KMS-11 (cell line): ENCODE measurements at regions not wholly inside any gene's neighbourhood (a gene's known extent, or its start where the extent isn't known, plus 50 kb on each side); places are given as distances from the start of the nearest gene placed in this dataset.

Experiments used
- H2AFZ ChIP-seq: fragments of 200-600 bp; sonication (generic); 2 replicates; pipeline ENCODE4 v1.6.1; 2016; ENCODE audit warnings: antibody characterized with exemption, mixed run types, low read depth
- H3K27ac ChIP-seq: fragments of 200-600 bp; sonication (generic); 2 replicates; pipeline ENCODE4 v1.6.1; 2016; ENCODE audit warnings: mild to moderate bottlenecking, mixed run types
- H3K27me3 ChIP-seq: fragments of 200-600 bp; sonication (generic); 2 replicates; pipeline ENCODE4 v1.6.1; 2017; ENCODE audit warnings: mild to moderate bottlenecking, low read depth, mixed run types, moderate library complexity; ENCODE audit not compliant: insufficient read depth
- H3K36me3 ChIP-seq: fragments of 200-600 bp; sonication (generic); 2 replicates; pipeline ENCODE4 v1.6.1; 2017; ENCODE audit warnings: mild to moderate bottlenecking, mixed run types; ENCODE audit not compliant: insufficient read depth
- H3K4me1 ChIP-seq: fragments of 200-600 bp; sonication (generic); 2 replicates; pipeline ENCODE4 v1.6.1; 2016; ENCODE audit warnings: mild to moderate bottlenecking, low read depth, mixed run types; ENCODE audit not compliant: poor library complexity, severe bottlenecking
- H3K4me2 ChIP-seq: fragments of 200-600 bp; sonication (generic); 2 replicates; pipeline ENCODE4 v1.7.0; 2016; ENCODE audit warnings: mild to moderate bottlenecking, mixed run types
- H3K4me3 ChIP-seq: fragments of 200-600 bp; sonication (generic); IDR thresholded peaks from 2 replicates; pipeline ENCODE4 v1.6.1; 2017; ENCODE audit warnings: low read depth, low read length, mixed read lengths; ENCODE audit not compliant: insufficient read depth
- H3K79me2 ChIP-seq: fragments of 200-600 bp; sonication (generic); 2 replicates; pipeline ENCODE4 v1.6.1; 2016; ENCODE audit warnings: low read depth, mixed run types; ENCODE audit not compliant: insufficient read depth
- H3K9ac ChIP-seq: fragments of 200-600 bp; sonication (generic); 2 replicates; pipeline ENCODE4 v1.6.1; 2016; ENCODE audit warnings: mild to moderate bottlenecking, mixed run types
- H4K20me1 ChIP-seq: fragments of 200-600 bp; sonication (generic); 2 replicates; pipeline ENCODE4 v1.6.1; 2016; ENCODE audit warnings: mild to moderate bottlenecking, mixed run types; ENCODE audit not compliant: insufficient read depth
- CTCF ChIP-seq: fragments of 200-600 bp; sonication (generic); conservative IDR thresholded peaks from 2 replicates; pipeline ENCODE4 v1.6.1; 2017; ENCODE audit warnings: low read depth, mild to moderate bottlenecking, antibody characterized with exemption, low read length, moderate library complexity, mixed read lengths

- no peak overlapping the region for H3K4me3 ChIP-seq
Observed at GRCh38 chr3:106029954-106030626, 161.3 kb upstream of the CBLB start.

GRCh38 chr3:106030627-106030963, 161.8 kb upstream of the CBLB start:
- Histone ChIP-seq H3K79me2 (no peaks in the 10 kb centered on the region), H3K4me1 (no peaks in the 10 kb centered on the region), H4K20me1 (no peaks in the 10 kb centered on the region), H3K4me3 (no peak overlapping the region), H3K9ac (no peak overlapping the region), H3K27me3 (no peaks in the 10 kb centered on the region), H2AFZ (no peak overlapping the region), H3K36me3 (no peaks in the 10 kb centered on the region), H3K27ac (no peak overlapping the region), H3K4me2 (no peak overlapping the region)
- no peak for TF ChIP-seq CTCF

More at GRCh38 chr3:106029954-106030626, 161.3 kb upstream of the CBLB start:
- Histone ChIP-seq H2AFZ (no peak overlapping the region), H3K9ac (no peak overlapping the region), H3K4me2 (no peak overlapping the region), H3K79me2 (no peaks in the 10 kb centered on the region), H3K4me1 (no peaks in the 10 kb centered on the region), H3K27me3 (no peaks in the 10 kb centered on the region), H3K27ac (no peak overlapping the region), H3K36me3 (no peaks in the 10 kb centered on the region), H4K20me1 (no peaks in the 10 kb centered on the region)
- no peak for TF ChIP-seq CTCF

GRCh38 chr3:106032479-106032878, 163.7 kb upstream of the CBLB start:
- Histone ChIP-seq H3K4me3 (no peak overlapping the region), H3K27me3 (no peaks in the 10 kb centered on the region), H3K9ac (no peak overlapping the region), H3K4me2 (no peak overlapping the region), H3K79me2 (no peaks in the 10 kb centered on the region), H3K36me3 (no peaks in the 10 kb centered on the region), H2AFZ (no peak overlapping the region), H4K20me1 (no peaks in the 10 kb centered on the region), H3K4me1 (no peaks in the 10 kb centered on the region), H3K27ac (no peak overlapping the region)
- no peak for TF ChIP-seq CTCF

GRCh38 chr3:106033654-106034053, 164.8 kb upstream of the CBLB start:
- H3K4me1 ChIP-seq: no peaks in the 10 kb centered on the region
- no peaks in the 10 kb centered on the region for H3K79me2 ChIP-seq
- H4K20me1 ChIP-seq: no peaks in the 10 kb centered on the region
- no peak for TF ChIP-seq CTCF
- no peak overlapping the region for H3K9ac ChIP-seq
- no peak overlapping the region for H2AFZ ChIP-seq
- H3K27me3 ChIP-seq: no peaks in the 10 kb centered on the region
- H3K4me2 ChIP-seq: no peak overlapping the region
- H3K27ac ChIP-seq: no peak overlapping the region
- no peak overlapping the region for H3K4me3 ChIP-seq
- H3K36me3 ChIP-seq: no peaks in the 10 kb centered on the region
